Smooth muscle cell (in vitro differentiated cells): ENCODE measurements at regions not wholly inside any gene's neighbourhood (a gene's known extent, or its start where the extent isn't known, plus 50 kb on each side); places are given as distances from the start of the nearest gene placed in this dataset.

Source experiments
- DNase-seq: peaks from one replicate; lab custom pipeline; 2025; ENCODE audit not compliant: unreplicated experiment; lab: John Stamatoyannopoulos, UW
- H2AFZ ChIP-seq: fragments of 200-600 bp; sonication (generic); 2 replicates; pipeline ENCODE4 v1.6.0; 2016; ENCODE audit warnings: antibody characterized with exemption, low read depth, mild to moderate bottlenecking
- H3F3A ChIP-seq: fragments of 200-600 bp; sonication (generic); 2 replicates; pipeline ENCODE4 v1.6.0; 2017; ENCODE audit warnings: antibody characterized with exemption, low read depth
- H3K27ac ChIP-seq: fragments of 200-600 bp; sonication (generic); 2 replicates; pipeline ENCODE4 v1.5.1; 2016; ENCODE audit warnings: low read depth, mild to moderate bottlenecking
- H3K27me3 ChIP-seq: fragments of 200-600 bp; sonication (generic); 2 replicates; pipeline ENCODE4 v1.6.1; 2016; ENCODE audit warnings: low read depth, mild to moderate bottlenecking
- H3K36me3 ChIP-seq: fragments of 200-600 bp; sonication (generic); 2 replicates; pipeline ENCODE4 v1.5.1; 2016; ENCODE audit warnings: low read depth
- H3K4me1 ChIP-seq: fragments of 200-600 bp; sonication (generic); 2 replicates; pipeline ENCODE4 v1.5.1; 2016; ENCODE audit warnings: low read depth
- H3K4me2 ChIP-seq: fragments of 200-600 bp; sonication (generic); 2 replicates; pipeline ENCODE4 v1.6.0; 2016; ENCODE audit warnings: mild to moderate bottlenecking
- H3K4me3 ChIP-seq: fragments of 200-600 bp; sonication (generic); 2 replicates; pipeline ENCODE4 v1.5.1; 2016; ENCODE audit warnings: mild to moderate bottlenecking
- H3K79me2 ChIP-seq: fragments of 200-600 bp; sonication (generic); 2 replicates; pipeline ENCODE4 v1.6.0; 2016; ENCODE audit warnings: low read depth, mild to moderate bottlenecking
- H3K9ac ChIP-seq: fragments of 200-600 bp; sonication (generic); 2 replicates; pipeline ENCODE4 v1.6.0; 2016; ENCODE audit warnings: low read depth
- H3K9me3 ChIP-seq: fragments of 200-600 bp; sonication (generic); replicated peaks from 2 replicates; pipeline ENCODE4 v1.5.1; 2016; ENCODE audit warnings: low read depth
- H4K20me1 ChIP-seq: fragments of 200-600 bp; sonication (generic); 2 replicates; pipeline ENCODE4 v1.6.0; 2016; ENCODE audit warnings: low read depth
- CTCF ChIP-seq: fragments of 200-600 bp; sonication (generic); IDR thresholded peaks from 2 replicates; pipeline ENCODE4 v1.5.1; 2017; ENCODE audit warnings: borderline replicate concordance, mild to moderate bottlenecking, antibody characterized with exemption; ENCODE audit not compliant: insufficient read depth, poor library complexity, severe bottlenecking
- WGBS: methylation state at CpG from one replicate; pipeline ENCODE4 v1.1.7; 2016; ENCODE audit warnings: low lambda C conversion rate; 5-methylcytosine and 5-hydroxymethylcytosine counted together

- Histone ChIP-seq H3K4me2 (no peak overlapping the region), H3K4me3 (no peak overlapping the region), H3K27me3 (no peaks in the 10 kb centered on the region), H3K27ac (no peak overlapping the region), H3K79me2 (no peaks in the 10 kb centered on the region), H3K9ac (no peak overlapping the region), H3K36me3 (no peaks in the 10 kb centered on the region), H3K4me1 (no peaks in the 10 kb centered on the region), H3F3A (no peaks in the 10 kb centered on the region), H4K20me1 (no peaks in the 10 kb centered on the region), H3K9me3 (no peaks in the 10 kb centered on the region), H2AFZ (no peak overlapping the region)
- 74% methylated on average over 7 of the region's 7 CpGs for WGBS
- no peak for TF ChIP-seq CTCF
- DNase-seq, result no peak
Observed at GRCh38 chr9:79902825-79903600, 331.2 kb downstream of the TLE4 start.

GRCh38 chr9:79900754-79901153 lies 329.0 kb downstream of the TLE4 start:
- TF ChIP-seq CTCF, result no peak
- no peaks in the 10 kb centered on the region for H3K27me3 ChIP-seq
- H4K20me1 ChIP-seq, result no peaks in the 10 kb centered on the region
- no peak overlapping the region for H3K9ac ChIP-seq
- H3F3A ChIP-seq, result no peaks in the 10 kb centered on the region
- no peak overlapping the region for H2AFZ ChIP-seq
- WGBS, result 100% methylated on average over 1 of the region's 1 CpG
- no peaks in the 10 kb centered on the region for H3K36me3 ChIP-seq
- H3K27ac ChIP-seq, result no peak overlapping the region
- H3K9me3 ChIP-seq, result no peaks in the 10 kb centered on the region
- no peak overlapping the region for H3K4me2 ChIP-seq
- no peak overlapping the region for H3K4me3 ChIP-seq
- no peak for DNase-seq
- H3K79me2 ChIP-seq, result no peaks in the 10 kb centered on the region
- no peaks in the 10 kb centered on the region for H3K4me1 ChIP-seq

- Histone ChIP-seq H3K79me2 (no peaks in the 10 kb centered on the region), H3K4me1 (no peaks in the 10 kb centered on the region), H3K4me2 (no peak overlapping the region), H3K4me3 (no peak overlapping the region), H3F3A (no peaks in the 10 kb centered on the region), H3K27ac (no peak overlapping the region), H3K27me3 (peaks cover 16% of the 10 kb centered on the region), H3K36me3 (no peaks in the 10 kb centered on the region), H4K20me1 (no peaks in the 10 kb centered on the region), H3K9me3 (no peaks in the 10 kb centered on the region), H3K9ac (no peak overlapping the region), H2AFZ (no peak overlapping the region)
- 79% methylated on average over 6 of the region's 6 CpGs for WGBS
- no peak for TF ChIP-seq CTCF
- no peak for DNase-seq
Observed at GRCh38 chr9:79896390-79896980, 324.7 kb downstream of the TLE4 start.
